ENCODE measurements at regions not wholly inside any gene's neighbourhood (a gene's known extent, or its start where the extent isn't known, plus 50 kb on each side); places are given as distances from the start of the nearest gene placed in this dataset.

DNA sequence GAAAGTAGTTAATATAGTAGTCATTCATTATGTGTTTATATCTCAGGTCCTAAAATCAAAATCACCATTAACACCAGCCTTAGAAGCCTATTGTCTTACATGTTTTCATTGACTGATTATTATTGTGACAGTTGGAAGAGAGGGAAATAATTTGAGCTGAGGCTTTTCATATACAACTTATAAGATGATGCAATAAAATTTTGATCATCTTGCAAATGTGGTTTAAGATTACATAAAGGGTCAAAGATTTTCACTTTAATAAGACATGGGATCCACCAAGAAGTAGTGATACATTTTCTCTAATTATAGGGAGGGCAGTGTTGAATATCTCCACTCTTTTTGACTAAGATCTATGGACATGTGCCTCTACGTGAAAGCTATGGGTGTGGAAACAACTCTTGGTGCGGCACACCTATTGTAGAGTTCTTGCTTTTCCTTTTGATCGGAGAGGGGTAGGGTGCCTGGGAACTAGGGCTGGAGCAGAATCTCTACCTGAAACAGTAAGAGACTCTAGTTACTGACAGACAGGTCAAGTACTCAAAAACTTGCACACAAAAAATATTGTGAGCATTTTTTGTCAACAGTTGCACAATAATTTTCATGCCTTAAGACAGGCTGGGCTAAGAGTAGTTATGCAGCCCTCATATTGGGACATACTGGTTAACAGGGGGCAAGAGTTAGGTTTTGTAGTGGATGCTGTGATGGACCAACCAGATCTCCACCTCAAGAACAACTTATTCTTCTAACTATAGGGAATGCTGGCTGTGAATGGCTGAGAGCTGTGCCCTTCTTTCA, 139.3 kb upstream of the FST start:
- Histone ChIP-seq H3K36me3 (no peaks in the 10 kb centered on the region), H3K27ac (no peak overlapping the region), H3K4me3 (no peak overlapping the region), H3K4me1 (no peaks in the 10 kb centered on the region), H3K27me3 (no peaks in the 10 kb centered on the region), H3K9me3 (no peaks in the 10 kb centered on the region)
- TF ChIP-seq POLR2AphosphoS5 (IDR thresholded peaks at IDR 0.05) = no peak
- TF ChIP-seq, protein P1, sequence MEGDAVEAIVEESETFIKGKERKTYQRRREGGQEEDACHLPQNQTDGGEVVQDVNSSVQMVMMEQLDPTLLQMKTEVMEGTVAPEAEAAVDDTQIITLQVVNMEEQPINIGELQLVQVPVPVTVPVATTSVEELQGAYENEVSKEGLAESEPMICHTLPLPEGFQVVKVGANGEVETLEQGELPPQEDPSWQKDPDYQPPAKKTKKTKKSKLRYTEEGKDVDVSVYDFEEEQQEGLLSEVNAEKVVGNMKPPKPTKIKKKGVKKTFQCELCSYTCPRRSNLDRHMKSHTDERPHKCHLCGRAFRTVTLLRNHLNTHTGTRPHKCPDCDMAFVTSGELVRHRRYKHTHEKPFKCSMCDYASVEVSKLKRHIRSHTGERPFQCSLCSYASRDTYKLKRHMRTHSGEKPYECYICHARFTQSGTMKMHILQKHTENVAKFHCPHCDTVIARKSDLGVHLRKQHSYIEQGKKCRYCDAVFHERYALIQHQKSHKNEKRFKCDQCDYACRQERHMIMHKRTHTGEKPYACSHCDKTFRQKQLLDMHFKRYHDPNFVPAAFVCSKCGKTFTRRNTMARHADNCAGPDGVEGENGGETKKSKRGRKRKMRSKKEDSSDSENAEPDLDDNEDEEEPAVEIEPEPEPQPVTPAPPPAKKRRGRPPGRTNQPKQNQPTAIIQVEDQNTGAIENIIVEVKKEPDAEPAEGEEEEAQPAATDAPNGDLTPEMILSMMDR (IDR thresholded peaks at IDR 0.05) = no peak
- no peak for TF ChIP-seq EP300 (IDR thresholded peaks at IDR 0.05; ENCODE audit: low read depth)
- no peak for TF ChIP-seq POLR2A (IDR thresholded peaks at IDR 0.05)
- 86 to 91% methylated on average over 3 of the region's 3 CpGs for WGBS, 2 donors (ENCODE audit: low coverage in 1 of 2)
- intact Hi-C loops (cut with DNase I; ENCODE audit: low total_unique reads) = no loop called here
- DNase-seq = no peak
- in situ Hi-C loops (cut with MboI; ENCODE audit: low pct_ligation_motif_present in 1 of 4, low pct_unique_long_range_greater_than_20kb in 1 of 4, low sequenced_read_pairs in 3 of 4) = no loop called here

DNA sequence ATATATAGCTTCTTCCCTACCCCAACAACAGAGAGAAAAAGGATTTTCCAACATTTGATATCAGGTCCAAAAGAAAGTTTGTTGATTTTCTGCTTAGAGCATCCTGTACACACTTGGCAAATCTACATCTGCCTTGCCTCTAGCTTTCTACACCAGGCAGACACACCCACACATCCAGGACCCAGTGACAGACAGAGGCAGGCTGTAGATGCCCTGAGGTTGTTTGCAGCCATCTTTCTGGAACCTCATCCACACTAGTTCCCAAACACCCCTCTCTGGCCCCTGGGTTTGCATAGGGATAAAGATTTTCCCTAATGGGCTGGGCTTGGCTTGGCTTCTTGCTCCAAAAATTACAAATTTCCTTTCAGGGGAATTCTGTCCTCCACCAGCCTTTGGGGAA, 138.2 kb upstream of the FST start:
- Histone ChIP-seq H3K4me3 (no peak overlapping the region), H3K9me3 (no peaks in the 10 kb centered on the region), H3K27ac (no peak overlapping the region), H3K27me3 (no peaks in the 10 kb centered on the region), H3K4me1 (no peaks in the 10 kb centered on the region), H3K36me3 (no peaks in the 10 kb centered on the region)
- no peak for DNase-seq
- intact Hi-C loops (cut with DNase I; ENCODE audit: low total_unique reads) (no loop called here), in situ Hi-C loops (cut with MboI; ENCODE audit: low pct_ligation_motif_present in 1 of 4, low pct_unique_long_range_greater_than_20kb in 1 of 4, low sequenced_read_pairs in 3 of 4) (no loop called here)
- TF ChIP-seq, protein P1 (IDR thresholded peaks at IDR 0.05) = no peak
- TF ChIP-seq POLR2AphosphoS5 (IDR thresholded peaks at IDR 0.05) = no peak
- TF ChIP-seq EP300 (IDR thresholded peaks at IDR 0.05; ENCODE audit: low read depth) = no peak
- no peak for TF ChIP-seq POLR2A (IDR thresholded peaks at IDR 0.05)

DNA sequence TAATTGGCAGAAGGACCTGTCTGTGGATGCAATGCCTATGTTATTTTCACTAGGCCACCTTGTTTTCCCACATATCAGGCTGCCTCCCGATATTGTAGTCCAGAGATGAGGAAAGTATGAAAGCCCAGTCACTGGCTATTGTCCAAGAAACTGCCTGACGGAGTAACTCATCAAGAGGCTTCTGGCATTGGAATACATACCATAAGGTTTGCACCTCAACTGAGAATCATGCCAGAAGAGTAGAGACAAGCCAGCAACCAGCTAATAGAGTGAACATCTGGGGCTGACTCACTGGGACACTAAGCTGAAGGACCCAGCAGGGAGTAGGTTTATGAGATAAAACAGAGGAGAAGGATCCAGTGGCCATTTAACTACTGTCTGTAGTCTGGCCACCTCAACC, 137.2 kb upstream of the FST start:
- Histone ChIP-seq H3K27me3 (no peaks in the 10 kb centered on the region), H3K9me3 (no peaks in the 10 kb centered on the region), H3K4me1 (no peaks in the 10 kb centered on the region), H3K27ac (no peak overlapping the region), H3K36me3 (no peaks in the 10 kb centered on the region), H3K4me3 (no peak overlapping the region)
- DNase-seq = no peak
- in situ Hi-C loops (cut with MboI; ENCODE audit: low pct_ligation_motif_present in 1 of 4, low pct_unique_long_range_greater_than_20kb in 1 of 4, low sequenced_read_pairs in 3 of 4) = no loop called here
- 63 to 73% methylated on average over 2 of the region's 2 CpGs for WGBS, 2 donors (ENCODE audit: low coverage in 1 of 2)
- intact Hi-C loops (cut with DNase I; ENCODE audit: low total_unique reads) = no loop called here
- TF ChIP-seq POLR2AphosphoS5 (IDR thresholded peaks at IDR 0.05) (no peak), POLR2A (IDR thresholded peaks at IDR 0.05) (no peak), EP300 (IDR thresholded peaks at IDR 0.05; ENCODE audit: low read depth) (no peak)
- TF ChIP-seq, protein P1 (IDR thresholded peaks at IDR 0.05) = no peak

DNA sequence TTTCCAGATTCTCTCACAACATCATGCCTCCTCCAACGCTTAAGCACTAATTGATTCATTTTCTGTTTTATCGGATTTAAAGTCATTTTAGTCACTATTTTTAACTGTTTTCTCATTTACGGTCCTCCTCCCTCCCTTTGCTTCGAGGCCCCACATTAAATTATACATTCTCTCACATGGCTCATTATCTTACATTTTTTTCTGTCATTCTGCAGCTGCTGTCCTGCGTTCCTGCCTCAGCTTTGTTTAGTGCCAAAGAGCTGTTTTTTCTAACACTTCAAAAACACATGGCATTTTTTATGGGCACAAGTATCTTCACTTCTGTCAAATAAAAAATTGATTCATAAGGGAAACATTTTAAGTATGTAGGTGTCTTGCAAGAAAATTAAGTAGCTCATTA, 130.1 kb upstream of the FST start:
- no peak overlapping the region for H3K27ac ChIP-seq
- H3K4me1 ChIP-seq = peaks cover 0 to 4% (median 0%) of the 10 kb centered on the region in 4 donors
- no peak for DNase-seq
- in situ Hi-C loops (cut with MboI; ENCODE audit: low pct_ligation_motif_present in 1 of 4, low pct_unique_long_range_greater_than_20kb in 1 of 4, low sequenced_read_pairs in 3 of 4) = no loop called here
- intact Hi-C loops (cut with DNase I; ENCODE audit: low total_unique reads) = no loop called here
- no peak overlapping the region for H3K4me3 ChIP-seq
- H3K27me3 ChIP-seq = no peaks in the 10 kb centered on the region
- H3K36me3 ChIP-seq = no peaks in the 10 kb centered on the region
- 47 to 62% methylated on average over 5 of the region's 5 CpGs for WGBS, 2 donors (ENCODE audit: low coverage in 1 of 2)
- H3K9me3 ChIP-seq = no peaks in the 10 kb centered on the region
- no peak for TF ChIP-seq EP300 (IDR thresholded peaks at IDR 0.05; ENCODE audit: low read depth)
- TF ChIP-seq, protein P1 (IDR thresholded peaks at IDR 0.05) = no peak
- no peak for TF ChIP-seq POLR2AphosphoS5 (IDR thresholded peaks at IDR 0.05)
- no peak for TF ChIP-seq POLR2A (IDR thresholded peaks at IDR 0.05)
